Central memory CD8-positive, alpha-beta T cell (primary cell): ENCODE measurements at regions not wholly inside any gene's neighbourhood (a gene's known extent, or its start where the extent isn't known, plus 50 kb on each side); places are given as distances from the start of the nearest gene placed in this dataset.

Source experiments
- ATAC-seq: fragments of 150-1000 bp; cut with Tn5 transposase; replicated peaks from 2 replicates; pipeline ENCODE4 v1.10.0; 2022; ENCODE audit warnings: mild to moderate bottlenecking, moderate FRiP score, moderate number of reproducible peaks; ENCODE audit not compliant: poor library complexity, severe bottlenecking; ENCODE audit errors: extremely low read depth
- DNase-seq, 2 donors: peaks; one replicate each; pipeline ENCODE4 v3.0.0; 2021; ENCODE audit warnings: low spot score in 2 of 2
- H3K27ac Mint-ChIP-seq: one replicate; pipeline ENCODE4 v1.8.0; 2022; ENCODE audit warnings: low read depth, mild to moderate bottlenecking, moderate library complexity, mixed read lengths
- H3K27me3 Mint-ChIP-seq: one replicate; pipeline ENCODE4 v1.8.0; 2022; ENCODE audit warnings: mixed read lengths
- H3K36me3 Mint-ChIP-seq: one replicate; pipeline ENCODE4 v1.8.0; 2022; ENCODE audit warnings: mild to moderate bottlenecking, moderate library complexity, mixed read lengths; ENCODE audit not compliant: insufficient read depth
- H3K4me1 Mint-ChIP-seq: one replicate; pipeline ENCODE4 v1.8.0; 2022; ENCODE audit warnings: mixed read lengths
- H3K4me3 Mint-ChIP-seq: one replicate; pipeline ENCODE4 v1.8.0; 2022; ENCODE audit warnings: mild to moderate bottlenecking, moderate library complexity, mixed read lengths
- H3K9me3 Mint-ChIP-seq: one replicate; pipeline ENCODE4 v1.8.0; 2022; ENCODE audit warnings: mixed read lengths

DNA sequence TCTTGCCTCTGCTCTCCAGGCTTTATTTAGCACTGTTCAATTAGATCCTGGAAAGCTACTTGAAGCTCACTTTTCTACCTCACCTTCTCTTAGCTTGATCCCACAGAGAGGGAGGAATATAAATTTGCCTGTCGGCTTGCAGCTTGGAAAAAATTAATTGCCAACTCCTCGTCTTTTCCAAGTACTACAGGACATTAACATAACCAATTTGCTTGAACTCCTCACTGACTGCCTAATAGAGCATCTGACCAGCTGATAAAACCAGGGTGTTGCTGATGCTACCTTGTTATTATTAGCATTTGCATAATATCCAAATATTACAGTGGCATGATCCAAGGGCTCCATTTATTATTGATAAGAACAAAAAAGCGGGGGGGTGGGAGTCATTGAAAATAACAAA is 561.8 kb downstream of the MCTP2 start:
- peaks cover 20% of the 10 kb centered on the region for H3K9me3 Mint-ChIP-seq
- no peaks in the 10 kb centered on the region for H3K36me3 Mint-ChIP-seq
- H3K27me3 Mint-ChIP-seq = no peaks in the 10 kb centered on the region
- no peak overlapping the region for H3K27ac Mint-ChIP-seq
- no peak for ATAC-seq
- no peaks in the 10 kb centered on the region for H3K4me1 Mint-ChIP-seq
- no peak for DNase-seq
- H3K4me3 Mint-ChIP-seq = no peak overlapping the region

DNA sequence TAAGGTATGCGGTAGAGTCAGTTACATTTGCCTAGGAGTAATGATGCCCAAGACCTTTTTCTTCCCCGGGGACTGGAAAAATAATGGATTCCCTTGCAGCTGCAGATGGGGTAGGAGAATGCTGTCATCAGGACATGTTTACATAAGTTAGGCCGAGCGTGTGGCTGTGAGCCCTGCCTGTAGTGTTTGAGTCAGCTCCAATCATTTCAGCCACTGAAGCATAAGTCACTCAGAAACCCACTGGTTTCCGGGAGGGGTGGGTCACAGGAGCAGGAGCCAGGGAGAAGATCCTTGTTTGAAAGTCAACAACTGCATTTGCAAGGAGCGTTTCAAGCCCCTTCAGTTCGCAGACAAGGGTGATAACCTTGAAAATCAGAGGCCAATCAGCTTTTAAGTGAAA is 562.3 kb downstream of the MCTP2 start:
- no peaks in the 10 kb centered on the region for H3K27me3 Mint-ChIP-seq
- H3K4me3 Mint-ChIP-seq = no peak overlapping the region
- H3K4me1 Mint-ChIP-seq = no peaks in the 10 kb centered on the region
- no peak overlapping the region for H3K27ac Mint-ChIP-seq
- H3K36me3 Mint-ChIP-seq = no peaks in the 10 kb centered on the region
- no peak for DNase-seq
- H3K9me3 Mint-ChIP-seq = peaks cover 18% of the 10 kb centered on the region
- no peak for ATAC-seq

DNA sequence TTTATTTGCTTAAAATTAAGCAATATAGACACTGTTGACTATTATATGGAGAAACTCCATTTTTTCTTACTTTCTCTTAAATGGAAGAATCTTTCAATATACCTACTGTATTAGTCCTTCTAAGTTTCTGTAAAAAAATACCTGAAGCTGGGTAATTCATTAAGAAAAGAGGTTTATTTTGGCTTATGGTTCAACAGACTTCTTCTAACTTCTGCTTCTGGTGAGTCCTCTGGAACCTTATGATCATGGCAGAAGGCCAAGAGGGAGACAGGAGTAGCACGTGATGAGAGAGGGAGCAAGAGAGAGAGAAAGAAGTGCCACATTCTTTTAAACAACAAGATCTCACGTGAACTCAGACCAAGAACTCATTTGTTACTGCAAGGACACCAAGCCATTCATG is 573.3 kb downstream of the MCTP2 start:
- Mint-ChIP-seq H3K36me3 (no peaks in the 10 kb centered on the region), H3K27ac (no peak overlapping the region), H3K9me3 (peaks cover 10% of the 10 kb centered on the region), H3K4me1 (no peaks in the 10 kb centered on the region), H3K27me3 (peaks cover 22% of the 10 kb centered on the region), H3K4me3 (no peak overlapping the region)
- ATAC-seq = no peak
- DNase-seq = no peak

- Mint-ChIP-seq H3K4me1 (no peaks in the 10 kb centered on the region), H3K27ac (no peak overlapping the region), H3K9me3 (no peaks in the 10 kb centered on the region), H3K4me3 (no peak overlapping the region), H3K27me3 (no peaks in the 10 kb centered on the region), H3K36me3 (peaks cover 1% of the 10 kb centered on the region)
- no peak for ATAC-seq
- no peak for DNase-seq
Observed at GRCh38 chr15:94815110-94815731, 583.9 kb downstream of the MCTP2 start.

DNA sequence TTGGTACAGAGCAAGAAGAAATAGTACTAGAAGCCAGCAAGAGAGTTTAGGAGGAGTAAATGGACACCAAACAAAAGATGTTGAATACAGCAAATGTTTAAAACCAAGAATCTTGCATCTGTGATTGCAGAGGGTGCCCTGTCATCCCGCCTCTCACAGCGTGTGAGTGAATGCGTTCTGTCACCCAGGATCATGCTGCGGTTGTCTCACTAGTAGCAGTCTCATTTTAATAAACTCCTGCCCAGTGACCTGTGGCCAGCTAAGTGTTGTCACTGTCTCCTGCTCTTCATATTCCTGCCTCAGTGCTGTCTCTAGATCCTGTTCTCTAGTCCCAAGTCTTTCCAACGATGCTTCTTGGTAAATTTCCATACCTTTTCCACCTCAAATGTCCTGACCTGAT is 584.6 kb downstream of the MCTP2 start:
- Mint-ChIP-seq H3K4me3 (no peak overlapping the region), H3K27ac (no peak overlapping the region), H3K4me1 (no peaks in the 10 kb centered on the region), H3K27me3 (no peaks in the 10 kb centered on the region), H3K36me3 (peaks cover 1% of the 10 kb centered on the region), H3K9me3 (no peaks in the 10 kb centered on the region)
- no peak for DNase-seq
- ATAC-seq = no peak

DNA sequence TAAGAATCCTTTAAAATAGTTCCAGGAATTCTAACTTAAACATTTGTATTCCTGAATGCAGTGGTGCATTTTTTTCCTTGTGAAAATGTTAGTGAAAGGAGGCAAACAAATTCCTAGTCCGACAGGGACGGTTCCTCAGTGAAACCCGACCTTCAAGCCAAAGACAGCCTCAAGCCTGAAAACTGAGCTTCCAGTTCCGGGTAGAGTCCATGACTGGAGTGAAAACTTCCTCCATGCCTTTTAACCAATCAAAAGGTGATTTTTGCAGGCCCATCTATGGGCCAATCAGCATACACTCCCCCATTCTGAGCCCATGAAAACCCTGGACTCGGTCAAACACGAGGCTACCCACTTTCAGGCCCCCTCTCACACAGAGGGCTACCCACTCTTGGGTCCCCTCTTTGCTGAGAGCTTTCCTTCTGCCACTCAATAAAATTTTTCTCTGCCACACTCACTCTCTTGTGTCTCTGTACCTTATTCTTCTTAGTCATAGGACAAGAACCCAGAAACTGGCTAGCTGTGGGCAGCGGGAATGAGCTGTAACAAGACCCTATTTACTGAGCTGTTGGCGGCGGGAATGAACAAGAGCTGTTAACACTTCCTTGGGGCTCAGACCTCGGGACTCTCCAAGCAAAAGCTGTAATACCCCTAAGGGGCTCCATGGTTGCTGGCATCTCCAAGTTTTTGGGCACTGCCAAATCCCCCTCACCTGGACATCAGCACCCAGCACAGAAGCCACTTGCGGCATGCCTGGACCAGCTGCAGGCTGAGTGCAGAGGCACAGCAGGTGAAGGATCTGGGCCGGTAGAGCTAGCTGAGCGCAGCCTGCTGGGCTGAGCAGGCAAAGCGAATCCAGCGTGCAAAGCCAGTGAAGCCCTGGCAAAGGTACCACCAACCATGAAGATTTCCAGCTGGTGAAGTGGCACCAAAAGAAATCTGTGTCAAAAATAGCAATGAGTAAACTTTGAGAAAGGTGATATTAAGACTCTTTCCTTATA is 598.8 kb downstream of the MCTP2 start:
- H3K36me3 Mint-ChIP-seq = no peaks in the 10 kb centered on the region
- H3K4me1 Mint-ChIP-seq = no peaks in the 10 kb centered on the region
- no peak overlapping the region for H3K27ac Mint-ChIP-seq
- no peak for DNase-seq
- H3K4me3 Mint-ChIP-seq = no peak overlapping the region
- ATAC-seq = no peak
- no peaks in the 10 kb centered on the region for H3K27me3 Mint-ChIP-seq
- peaks cover 5% of the 10 kb centered on the region for H3K9me3 Mint-ChIP-seq

DNA sequence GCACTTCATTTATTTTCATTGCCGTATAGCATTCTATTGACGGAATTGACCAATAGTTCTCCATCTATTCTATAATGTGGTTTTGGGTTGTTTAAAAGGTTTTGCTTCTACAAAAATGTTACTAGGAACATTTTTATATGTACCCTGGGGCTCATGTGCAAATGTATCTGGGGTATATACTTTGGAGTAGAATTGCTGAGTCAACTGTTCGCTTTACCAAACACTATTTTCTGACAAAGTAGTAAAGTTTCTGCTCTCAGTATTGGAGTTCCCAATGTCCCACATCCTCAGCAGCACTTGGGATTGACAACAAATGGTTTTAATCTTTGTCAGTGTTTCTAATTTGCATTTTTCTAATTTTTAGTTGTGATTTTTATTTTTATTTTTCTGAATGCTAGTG is 602.6 kb downstream of the MCTP2 start:
- Mint-ChIP-seq H3K9me3 (peaks cover 5% of the 10 kb centered on the region), H3K36me3 (no peaks in the 10 kb centered on the region), H3K27me3 (no peaks in the 10 kb centered on the region), H3K4me1 (no peaks in the 10 kb centered on the region), H3K4me3 (no peak overlapping the region), H3K27ac (no peak overlapping the region)
- ATAC-seq (no peak), DNase-seq (no peak)

- H3K36me3 Mint-ChIP-seq = no peaks in the 10 kb centered on the region
- H3K27me3 Mint-ChIP-seq = no peaks in the 10 kb centered on the region
- no peak for ATAC-seq
- no peak for DNase-seq
- H3K4me1 Mint-ChIP-seq = no peaks in the 10 kb centered on the region
- H3K4me3 Mint-ChIP-seq = no peak overlapping the region
- H3K27ac Mint-ChIP-seq = no peak overlapping the region
- H3K9me3 Mint-ChIP-seq = peaks cover 5% of the 10 kb centered on the region
Observed at GRCh38 chr15:94834494-94834893, 603.1 kb downstream of the MCTP2 start.

DNA sequence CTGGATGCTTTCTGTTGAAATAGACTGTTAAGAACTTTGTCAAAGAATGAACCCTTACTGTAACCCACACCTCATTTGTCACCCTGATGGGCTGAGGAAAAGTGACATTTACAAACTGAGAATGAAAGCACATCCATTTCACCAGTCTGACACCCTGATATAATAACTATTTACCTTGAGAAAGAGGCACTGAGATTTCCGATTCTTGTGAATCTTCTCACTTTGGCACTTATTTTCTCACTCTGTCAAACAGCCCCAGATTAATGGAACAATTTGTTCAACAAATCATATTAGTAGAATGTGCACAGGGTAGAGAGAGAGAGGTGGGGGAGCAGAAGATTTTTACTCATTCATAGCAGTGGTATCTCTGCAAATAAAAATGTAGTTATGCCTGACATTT is 606.9 kb downstream of the MCTP2 start:
- Mint-ChIP-seq H3K9me3 (no peaks in the 10 kb centered on the region), H3K4me3 (no peak overlapping the region), H3K36me3 (no peaks in the 10 kb centered on the region), H3K27ac (no peak overlapping the region), H3K4me1 (no peaks in the 10 kb centered on the region), H3K27me3 (peaks cover 37% of the 10 kb centered on the region)
- DNase-seq = no peak
- no peak for ATAC-seq

DNA sequence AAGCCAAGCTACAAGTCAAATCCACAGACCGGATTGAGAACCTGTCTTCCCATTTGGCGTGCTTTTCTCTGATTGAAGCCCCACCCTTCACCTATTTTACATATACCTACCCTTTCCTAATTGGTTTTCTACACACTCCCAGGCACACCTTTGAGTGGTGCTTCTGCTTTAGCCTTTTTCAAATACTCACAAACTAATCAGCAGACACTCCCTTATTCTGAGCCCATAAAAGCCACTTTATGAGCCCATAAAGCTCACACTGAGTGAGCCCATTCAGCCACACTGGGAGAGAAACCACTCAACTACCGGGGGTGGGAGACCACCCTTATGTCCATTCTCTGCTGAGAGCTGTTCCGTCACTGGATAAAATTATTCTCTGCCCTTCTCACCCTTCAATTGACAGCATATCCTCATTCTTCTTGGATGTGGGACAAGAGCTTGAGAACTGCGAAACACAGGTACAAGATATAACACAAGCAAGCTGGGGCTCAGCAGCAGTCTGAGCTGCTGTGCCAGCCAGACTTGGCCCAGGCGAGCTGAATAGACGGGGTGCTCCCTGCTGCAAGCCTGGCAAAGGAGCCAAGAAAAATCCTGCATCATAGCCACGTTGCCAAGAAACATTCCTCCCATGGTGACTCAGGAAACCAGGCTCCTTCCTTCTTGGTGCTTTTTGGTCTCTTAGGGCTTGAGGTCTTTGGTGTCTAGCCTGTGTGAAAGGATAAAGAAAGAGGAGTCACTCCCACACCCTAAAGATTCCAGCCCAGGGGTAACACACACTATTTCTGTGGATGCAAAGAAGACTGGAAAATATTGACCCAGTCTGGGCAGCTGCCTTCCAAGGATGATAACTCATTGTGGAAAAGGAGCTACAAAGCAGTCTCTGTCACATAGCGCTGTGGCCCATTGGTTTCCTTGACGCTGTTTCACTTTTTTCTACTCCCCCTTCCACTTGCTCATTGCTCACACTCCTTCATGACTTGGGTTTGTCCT is 609.7 kb downstream of the MCTP2 start:
- DNase-seq = no peak
- H3K27me3 Mint-ChIP-seq = peaks cover 59% of the 10 kb centered on the region
- no peak overlapping the region for H3K27ac Mint-ChIP-seq
- no peak for ATAC-seq
- no peak overlapping the region for H3K4me3 Mint-ChIP-seq
- H3K4me1 Mint-ChIP-seq = no peaks in the 10 kb centered on the region
- no peaks in the 10 kb centered on the region for H3K36me3 Mint-ChIP-seq
- H3K9me3 Mint-ChIP-seq = no peaks in the 10 kb centered on the region

DNA sequence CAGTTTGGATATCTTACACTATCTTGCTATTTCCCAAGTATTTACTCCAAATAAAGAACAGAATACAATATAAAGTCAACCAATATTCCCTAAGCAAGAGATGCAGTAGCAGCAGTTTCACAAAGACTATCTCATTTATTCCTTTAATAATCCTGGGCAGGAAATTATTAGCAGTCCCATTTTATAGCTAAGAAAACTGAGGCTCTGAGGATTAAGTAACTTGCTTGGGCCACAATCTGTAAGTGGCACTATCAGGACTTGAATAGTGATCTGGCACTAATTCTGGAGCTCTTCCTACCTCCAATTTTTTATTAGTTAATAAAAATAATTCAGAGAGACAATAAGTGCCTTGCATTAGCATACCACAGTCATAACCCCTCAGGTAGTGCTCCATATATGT is 611.7 kb downstream of the MCTP2 start:
- no peak for ATAC-seq
- Mint-ChIP-seq H3K4me1 (no peaks in the 10 kb centered on the region), H3K27me3 (peaks cover 62% of the 10 kb centered on the region), H3K36me3 (peaks cover 1% of the 10 kb centered on the region), H3K27ac (no peak overlapping the region), H3K9me3 (peaks cover 6% of the 10 kb centered on the region), H3K4me3 (no peak overlapping the region)
- DNase-seq = no peak

- H3K27me3 Mint-ChIP-seq = peaks cover 62% of the 10 kb centered on the region
- ATAC-seq (no peak), DNase-seq (no peak)
- no peak overlapping the region for H3K27ac Mint-ChIP-seq
- H3K4me3 Mint-ChIP-seq = no peak overlapping the region
- peaks cover 1% of the 10 kb centered on the region for H3K36me3 Mint-ChIP-seq
- H3K4me1 Mint-ChIP-seq = no peaks in the 10 kb centered on the region
- peaks cover 6% of the 10 kb centered on the region for H3K9me3 Mint-ChIP-seq
Observed at GRCh38 chr15:94844198-94844537, 612.8 kb downstream of the MCTP2 start.
